GM18502 (cell line): ENCODE measurements at regions not wholly inside any gene's neighbourhood (a gene's known extent, or its start where the extent isn't known, plus 50 kb on each side); places are given as distances from the start of the nearest gene placed in this dataset.

Source experiments
- ATAC-seq: cut with Tn5 transposase; IDR thresholded peaks from one replicate; pipeline ENCODE4 v1.9.1; 2021; ENCODE audit warnings: mild to moderate bottlenecking; ENCODE audit not compliant: unreplicated experiment, poor library complexity

- no peak for ATAC-seq
These were observed 114.3 kb upstream of the PLPPR4 start for GRCh38 chr1:99149952-99150351.

- ATAC-seq, result no peak
These were observed 112.2 kb upstream of the PLPPR4 start for GRCh38 chr1:99152132-99152531.

GRCh38 chr1:99163671-99164070, 100.6 kb upstream of the PLPPR4 start:
- ATAC-seq, result no peak

- ATAC-seq, result peak; percentile 55
These were observed 93.8 kb upstream of the PLPPR4 start for GRCh38 chr1:99170516-99170915.

- no peak for ATAC-seq
These were observed 93.0 kb upstream of the PLPPR4 start for GRCh38 chr1:99171184-99171813.

- ATAC-seq, result no peak
These were observed 91.0 kb upstream of the PLPPR4 start for GRCh38 chr1:99173282-99173681.

GRCh38 chr1:99173900-99174299, 90.4 kb upstream of the PLPPR4 start:
- ATAC-seq, result no peak

GRCh38 chr1:99176753-99177152, 87.5 kb upstream of the PLPPR4 start:
- ATAC-seq, result no peak

- no peak for ATAC-seq
These were observed 86.8 kb upstream of the PLPPR4 start for GRCh38 chr1:99177465-99177864.

- peak; percentile 99 for ATAC-seq
These were observed 83.9 kb upstream of the PLPPR4 start for GRCh38 chr1:99180343-99180808.

GRCh38 chr1:99180915-99181314, 83.4 kb upstream of the PLPPR4 start:
- ATAC-seq, result no peak

- no peak for ATAC-seq
These were observed 82.4 kb upstream of the PLPPR4 start for GRCh38 chr1:99181892-99182291.

- ATAC-seq, result no peak
These were observed 79.1 kb upstream of the PLPPR4 start for GRCh38 chr1:99185196-99185595.

- ATAC-seq, result no peak
These were observed 70.9 kb upstream of the PLPPR4 start for GRCh38 chr1:99193431-99193830.

- ATAC-seq, result no peak
These were observed 65.9 kb upstream of the PLPPR4 start for GRCh38 chr1:99198393-99198792.

GRCh38 chr1:99207216-99207615, 57.1 kb upstream of the PLPPR4 start:
- no peak for ATAC-seq
